ENCODE measurements at regions not wholly inside any gene's neighbourhood (a gene's known extent, or its start where the extent isn't known, plus 50 kb on each side); places are given as distances from the start of the nearest gene placed in this dataset.

- TF ChIP-seq ZNF616 (CRISPR knock-in tag; IDR thresholded peaks at IDR 0.05; ENCODE audit: low read depth) (no peak), NCOR1 (IDR thresholded peaks at IDR 0.05; ENCODE audit: borderline replicate concordance, low read length) (peak; percentile 88), ARID5B (CRISPR knock-in tag; IDR thresholded peaks at IDR 0.05) (peak; percentile 73), EHMT2 (IDR thresholded peaks at IDR 0.05; ENCODE audit: borderline replicate concordance, low read depth, low read length) (peak; percentile 81; the same call in 1 of the 2 replicates), NFIC (IDR thresholded peaks at IDR 0.05; ENCODE audit: low read length) (0 out of 2 replicates have a peak, but pooled peaks have one; percentile 14), GATAD2A (CRISPR knock-in tag; IDR thresholded peaks at IDR 0.05) (no peak; the same call in 1 of the 2 replicates), HDAC1 (CRISPR knock-in tag; IDR thresholded peaks at IDR 0.05) (0 out of 2 replicates have a peak, but pooled peaks have one; percentile 15), SMC3 (IDR thresholded peaks at IDR 0.05; ENCODE audit: low read length) (peak; percentile 31; the same call in 1 of the 2 replicates), SOX6 (IDR thresholded peaks at IDR 0.05) (no peak), SOX6 (CRISPR knock-in tag; IDR thresholded peaks at IDR 0.05) (0 out of 2 replicates have a peak, but pooled peaks have one; percentile 10), BHLHE40 (IDR thresholded peaks at IDR 0.05; ENCODE audit: low read length) (peak; percentile 79), ARID3A (IDR thresholded peaks at IDR 0.05; ENCODE audit: low read depth, low read length) (peak; percentile 66; the same call in 1 of the 2 replicates), FOXP4 (CRISPR knock-in tag; IDR thresholded peaks at IDR 0.05) (0 out of 2 replicates have a peak, but pooled peaks have one; percentile 10), GPN1 (CRISPR knock-in tag; IDR thresholded peaks at IDR 0.05; ENCODE audit: borderline replicate concordance) (no peak), FOSL2 (CRISPR knock-in tag; IDR thresholded peaks at IDR 0.05) (peak; percentile 47; the same call in 1 of the 2 replicates), SKI (IDR thresholded peaks at IDR 0.05; ENCODE audit: partially characterized antibody) (peak; percentile 38), CREB1 (IDR thresholded peaks at IDR 0.05) (no peak), CREB1 (CRISPR knock-in tag; IDR thresholded peaks at IDR 0.05) (peak; percentile 63)
Measured at GRCh38 chr9:110029429-110029955, 178.5 kb downstream of the C9orf152 start (continued).
